GM12878 (cell line): ENCODE measurements at regions not wholly inside any gene's neighbourhood (a gene's known extent, or its start where the extent isn't known, plus 50 kb on each side); places are given as distances from the start of the nearest gene placed in this dataset.

ENCODE experiments used
- ATAC-seq: fragments of 200-7000 bp; cut with Tn5 transposase; 3 replicates; pipeline ENCODE4 v1.9.1; 2020; ENCODE audit warnings: mild to moderate bottlenecking, moderate library complexity
- BruUV-seq: library from RNA; stranded (reverse); fragments of 400-500 nt; replicated peaks from 2 replicates; lab custom pipeline; 2021; lab: Mats Ljungman, UMichigan
- CTCF ChIA-PET: fragments of 300-600 bp; sonication (Branson Sonifier 250); formaldehyde crosslinking; extraction: SDS; loops from one replicate; lab custom pipeline; 2021; ENCODE audit warnings: inconsistent platforms; lab: Yijun Ruan, JAX
- POLR2A ChIA-PET: fragments of 350-600 bp; formaldehyde crosslinking; extraction: SDS; loops from one replicate; lab custom pipeline; 2021; ENCODE audit warnings: inconsistent platforms; lab: Charles Lee
- RAD21 ChIA-PET: fragments of 300-600 bp; sonication (Branson Sonifier 250); formaldehyde crosslinking; loops from one replicate; lab custom pipeline; 2023; ENCODE audit warnings: antibody characterized with exemption; ENCODE audit not compliant: unreplicated experiment; lab: Charles Lee
- SMC1A ChIA-PET: fragments of 300-600 bp; sonication (Branson Sonifier 250); formaldehyde crosslinking; loops from one replicate; lab custom pipeline; 2023; ENCODE audit not compliant: unreplicated experiment, uncharacterized antibody; lab: Charles Lee
- DNase-seq: peaks from one replicate; pipeline ENCODE4 v3.0.0-alpha.2; 2011; ENCODE audit warnings: low read depth, low spot score
- FAIRE-seq: peaks from 3 replicates; lab custom pipeline; 2011; peaks lifted over from hg19 to GRCh38; lab: Jason Lieb, UNC
- H2AFZ ChIP-seq: 2 replicates; pipeline ENCODE4 v1.6.0; 2011; ENCODE audit warnings: low read depth, low read length, control low read depth; ENCODE audit not compliant: control insufficient read depth
- H3K27ac ChIP-seq: 2 replicates; pipeline ENCODE4 v1.5.1; 2011; ENCODE audit warnings: control low read depth; ENCODE audit not compliant: control insufficient read depth, insufficient read depth
- H3K27me3 ChIP-seq, 2 experiments: replicated peaks in 1 of 2; 2 replicates each; pipeline versions ENCODE4 v1.6.0 to v1.6.1; 2011; ENCODE audit warnings: low read length in 1 of 2; ENCODE audit not compliant: control insufficient read depth in 2 of 2, insufficient read depth in 2 of 2
- H3K36me3 ChIP-seq, 2 experiments: 2 replicates each; pipeline ENCODE4 v1.5.1; 2011; ENCODE audit warnings: low read length in 1 of 2; ENCODE audit not compliant: control insufficient read depth in 2 of 2, insufficient read depth in 2 of 2
- H3K4me1 ChIP-seq: 2 replicates; pipeline ENCODE4 v1.6.1; 2011; ENCODE audit warnings: mild to moderate bottlenecking, low read length, moderate library complexity, mixed read lengths; ENCODE audit not compliant: control insufficient read depth, insufficient read depth
- H3K4me2 ChIP-seq: 2 replicates; pipeline ENCODE4 v1.6.0; 2011; ENCODE audit warnings: control low read depth; ENCODE audit not compliant: control insufficient read depth, insufficient read depth
- H3K4me3 ChIP-seq: fragments of 200-600 bp; sonication (generic); 2 replicates; pipeline ENCODE4 v1.5.1; 2016
- H3K79me2 ChIP-seq: 2 replicates; pipeline ENCODE4 v1.6.0; 2011; ENCODE audit warnings: low read length; ENCODE audit not compliant: control insufficient read depth, insufficient read depth
- H3K9ac ChIP-seq: 2 replicates; pipeline ENCODE4 v1.8.0; 2011; ENCODE audit warnings: low read length, control low read depth, mixed read lengths; ENCODE audit not compliant: control insufficient read depth, insufficient read depth
- H3K9me3 ChIP-seq: replicated peaks from 3 replicates; pipeline ENCODE4 v1.5.1; 2011; ENCODE audit warnings: mild to moderate bottlenecking, low read length; ENCODE audit not compliant: control insufficient read depth, insufficient read depth
- H4K20me1 ChIP-seq: 2 replicates; pipeline ENCODE4 v1.6.0; 2011; ENCODE audit not compliant: control insufficient read depth, insufficient read depth
- HDAC2 ChIP-seq: fragments of 200-600 bp; sonication (generic); IDR thresholded peaks from 2 replicates; pipeline ENCODE4 v1.6.1; 2017
- HDGF ChIP-seq: fragments of 450-650 bp; IDR thresholded peaks from 2 replicates; pipeline ENCODE4 v1.6.1; 2016; ENCODE audit warnings: antibody characterized with exemption
- LARP7 ChIP-seq: fragments of 450-650 bp; IDR thresholded peaks from 2 replicates; pipeline ENCODE4 v1.6.1; 2017; ENCODE audit warnings: mild to moderate bottlenecking
- MTA2 ChIP-seq: fragments of 450-650 bp; IDR thresholded peaks from 2 replicates; pipeline ENCODE4 v1.6.1; 2016; ENCODE audit warnings: low read depth, mild to moderate bottlenecking, moderate library complexity
- PML ChIP-seq: IDR thresholded peaks from 2 replicates; pipeline ENCODE4 v1.6.1; 2012; ENCODE audit warnings: low read length, inconsistent platforms
- RB1 ChIP-seq: fragments of 450-650 bp; formaldehyde crosslinking; IDR thresholded peaks from 2 replicates; pipeline ENCODE4 v1.6.1; 2017; ENCODE audit warnings: mild to moderate bottlenecking, borderline replicate concordance
- RELB ChIP-seq: fragments of 450-650 bp; IDR thresholded peaks from 2 replicates; pipeline ENCODE4 v1.6.1; 2017; ENCODE audit warnings: low read depth, mild to moderate bottlenecking, moderate library complexity
- SMARCA5 ChIP-seq: fragments of 450-650 bp; IDR thresholded peaks from 2 replicates; pipeline ENCODE4 v1.6.1; 2017; ENCODE audit warnings: mild to moderate bottlenecking
- STAT1 ChIP-seq: fragments of 450-650 bp; conservative IDR thresholded peaks from 2 replicates; pipeline ENCODE4 v1.6.1; 2014; ENCODE audit warnings: antibody characterized with exemption, mild to moderate bottlenecking
- TCF7 ChIP-seq: IDR thresholded peaks from 2 replicates; pipeline ENCODE4 v1.6.1; 2014; ENCODE audit warnings: antibody characterized with exemption, borderline replicate concordance
- WRNIP1 ChIP-seq: IDR thresholded peaks from 2 replicates; pipeline ENCODE4 v1.6.1; 2011; ENCODE audit warnings: low read depth, low read length, improper control_type of control experiment, borderline replicate concordance
- ZNF217 ChIP-seq: fragments of 450-650 bp; IDR thresholded peaks from 2 replicates; pipeline ENCODE4 v1.6.1; 2017; ENCODE audit warnings: antibody characterized with exemption, mild to moderate bottlenecking
- ZNF24 ChIP-seq: fragments of 450-650 bp; IDR thresholded peaks from 2 replicates; pipeline ENCODE4 v1.6.1; 2017; ENCODE audit warnings: antibody characterized with exemption, mild to moderate bottlenecking
- ZNF384 ChIP-seq: IDR thresholded peaks from 2 replicates; pipeline ENCODE4 v1.6.1; 2012; ENCODE audit warnings: low read depth, mild to moderate bottlenecking, low read length, improper control_type of control experiment, borderline replicate concordance
- ZZZ3 ChIP-seq: IDR thresholded peaks from 2 replicates; pipeline ENCODE4 v1.6.1; 2011; ENCODE audit warnings: low read depth; ENCODE audit not compliant: control insufficient read depth, insufficient read length
- WGBS: methylation state at CpG from one replicate; pipeline ENCODE4 v1.1.6; 2016; ENCODE audit warnings: low lambda C conversion rate; ENCODE audit not compliant: insufficient replicate concordance, insufficient coverage; ENCODE audit errors: missing lambda C conversion rate; 5-methylcytosine and 5-hydroxymethylcytosine counted together
- in situ Hi-C: fragments of 300-500 bp; cut with MboI; formaldehyde crosslinking; loops from 9 replicates; pipeline ENCODE4 v1.14.3; 2018; ENCODE audit warnings: mixed read lengths
- intact Hi-C: fragments of 100-400 bp; cut with micrococcal nuclease; formaldehyde crosslinking; loops from one replicate; pipeline ENCODE4 v1.14.2; 2022; ENCODE audit not compliant: unreplicated experiment

DNA sequence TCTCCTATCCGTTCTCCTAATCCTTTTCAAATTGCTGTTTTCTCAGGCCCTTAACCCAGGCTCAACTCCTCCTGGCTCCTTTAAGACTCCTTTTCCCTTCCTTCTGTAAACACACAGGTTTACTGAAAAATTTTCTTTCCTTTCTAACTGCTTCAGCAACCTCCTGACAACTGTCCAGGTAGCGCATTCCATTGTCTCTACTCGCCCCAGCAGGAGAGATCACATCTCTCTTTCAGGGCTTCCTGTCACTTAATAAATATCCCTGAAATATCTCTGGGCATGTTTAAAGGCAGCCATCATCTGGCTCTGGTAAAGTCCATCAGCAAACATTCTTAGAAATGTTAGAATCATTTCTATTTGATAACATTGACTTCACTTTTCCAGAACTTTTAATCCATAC lies 211.2 kb upstream of the PTBP2 start:
- DNase-seq (no peak), ATAC-seq (no peak), FAIRE-seq (no peak)
- no peak for TF ChIP-seq RELB
- no peak for TF ChIP-seq TCF7
- no peak for TF ChIP-seq SMARCA5
- TF ChIP-seq MTA2 = no peak
- TF ChIP-seq HDAC2 = no peak
- no peak for TF ChIP-seq HDGF
- TF ChIP-seq ZZZ3 = no peak
- TF ChIP-seq ZNF384 = no peak
- no peak for TF ChIP-seq STAT1
- TF ChIP-seq ZNF217 = no peak
- TF ChIP-seq LARP7 = no peak
- TF ChIP-seq PML = no peak
- no peak for TF ChIP-seq RB1
- no peak for TF ChIP-seq ZNF24
- no peak for TF ChIP-seq WRNIP1
- in situ Hi-C loops (no loop called here), intact Hi-C loops (no loop called here)
- H3K9ac ChIP-seq = no peak overlapping the region
- no peak overlapping the region for H2AFZ ChIP-seq
- BruUV-seq = no TSS peak
- H3K4me2 ChIP-seq = no peak overlapping the region
- ChIA-PET POLR2A (no interaction called here), CTCF (no interaction called here), SMC1A (interaction anchor here (0.6 kb wide), 1 partner anchor 1109 kb away, joined by 3 read pairs; no protein-coding TSS in a partner anchor), RAD21 (no interaction called here)
- 56% methylated on average over 3 of the region's 3 CpGs for WGBS
- no peaks in the 10 kb centered on the region for H3K27me3 ChIP-seq
- H3K4me1 ChIP-seq = peaks cover 2% of the 10 kb centered on the region; the same call in 1 of the 2 replicates
- H3K36me3 ChIP-seq = no peaks in the 10 kb centered on the region
- H3K79me2 ChIP-seq = no peaks in the 10 kb centered on the region
- no peak overlapping the region for H3K27ac ChIP-seq
- H4K20me1 ChIP-seq = no peaks in the 10 kb centered on the region
- H3K9me3 ChIP-seq = no peaks in the 10 kb centered on the region
- no peak overlapping the region for H3K4me3 ChIP-seq
